SH-SY5Y (cell line): ENCODE measurements at regions not wholly inside any gene's neighbourhood (a gene's known extent, or its start where the extent isn't known, plus 50 kb on each side); places are given as distances from the start of the nearest gene placed in this dataset.

ENCODE experiments used
- GATA2 ChIP-seq: IDR thresholded peaks from 2 replicates; pipeline ENCODE4 v1.6.1; 2011; ENCODE audit warnings: mild to moderate bottlenecking, low read depth, low read length
- GATA3 ChIP-seq: IDR thresholded peaks from 2 replicates; pipeline ENCODE4 v1.6.1; 2011; ENCODE audit warnings: low read depth, mild to moderate bottlenecking, low read length, moderate library complexity

DNA sequence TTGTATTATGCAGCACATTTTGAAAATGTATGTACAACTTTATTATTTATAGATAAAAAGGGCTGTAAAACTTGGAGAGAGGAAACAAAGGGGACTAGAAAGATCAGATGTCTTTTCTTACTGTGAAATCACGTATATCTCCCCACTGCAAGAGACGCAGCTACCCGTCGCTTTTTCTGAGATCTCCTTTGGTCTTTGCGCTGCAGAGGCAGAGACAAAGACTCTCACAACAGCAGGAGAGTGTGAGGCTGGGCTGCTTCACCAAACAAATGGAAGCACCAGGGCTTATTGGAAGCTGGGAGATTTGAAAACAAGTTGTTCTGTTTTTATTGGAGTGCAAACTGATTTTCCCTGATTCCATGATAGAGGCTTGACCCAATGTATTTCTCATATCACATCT, 129.0 kb upstream of the PARD3B start:
- TF ChIP-seq GATA2 = no peak; the same call in 1 of the 2 replicates
- TF ChIP-seq GATA3 = no peak
